Heart left ventricle (tissue), 13 donors: ENCODE measurements at regions not wholly inside any gene's neighbourhood (a gene's known extent, or its start where the extent isn't known, plus 50 kb on each side); places are given as distances from the start of the nearest gene placed in this dataset.

Experiments
- POLR2A ChIP-seq, 2 donors: fragments of 450-650 bp; IDR thresholded peaks; one replicate each; pipeline ENCODE4 v1.6.1; 2017; ENCODE audit warnings: antibody characterized with exemption in 2 of 2, mild to moderate bottlenecking in 2 of 2, moderate library complexity in 2 of 2
- TF ChIP-seq, protein P1 (sequence below), 12 donors: fragments of 200-600 bp; sonication (generic) in 4 of 12; IDR thresholded peaks; one replicate each; pipeline versions ENCODE4 v1.5.0 to v1.8.0; 2018 to 2022; ENCODE audit warnings: antibody characterized with exemption in 12 of 12, mild to moderate bottlenecking in 5 of 12
- donor health status: ischemic (EF 13 %, LVEDD 7.1; RV severe dilation, severe dysfunction).
- donor health status: DM: no; HTN: yes; CAD: no.
- donor health status: DM: no; HTN: no; CAD: no.
- donor health status: ischemic (EF 25% LVEDD 6.9; RV normal size, moderate dysfunction).
- donor health status: ischemic (EF 25% LVEDD 5.7; RV mildly dilated, moderate dysfunction).
- donor health status: ischemic (EF 35%, LVEDD 5.7; RV mildly dilated, moderate dysfunction).
- donor health status: nonischemic (EF 11% LVEDD 7.7; RV severe dilation, severe dysfunction).
- donor health status: DM: yes; HTN: yes; CAD: no.
- donor health status: PGD.
- donor health status: ischemic (EF 29% LVEDD 5.4; RV normal size, mild dysfunction).
- donor health status: nonischemic (EF 23%, LVEDD 6.1; RV moderate dilation, normal function).

DNA sequence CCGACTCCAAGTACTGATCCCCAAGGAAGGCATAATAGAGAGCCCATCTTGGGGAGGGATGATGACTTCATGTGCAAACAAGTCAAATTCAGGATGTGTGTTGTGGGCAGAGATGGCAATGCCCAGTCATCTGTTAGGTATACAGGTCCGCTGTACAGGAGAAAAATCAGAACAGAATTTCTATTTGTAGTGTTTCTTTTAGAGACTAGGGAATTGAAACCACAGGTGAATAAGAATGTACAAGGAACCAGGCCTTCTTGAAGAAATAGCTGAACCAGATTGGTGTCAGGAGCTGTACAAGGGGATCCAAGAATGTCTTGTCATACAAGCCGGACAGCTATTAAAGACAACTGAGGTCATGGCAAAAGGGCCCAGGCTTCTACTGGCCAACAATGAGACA is 147.9 kb downstream of the PFKFB3 start:
- TF ChIP-seq, protein P1, sequence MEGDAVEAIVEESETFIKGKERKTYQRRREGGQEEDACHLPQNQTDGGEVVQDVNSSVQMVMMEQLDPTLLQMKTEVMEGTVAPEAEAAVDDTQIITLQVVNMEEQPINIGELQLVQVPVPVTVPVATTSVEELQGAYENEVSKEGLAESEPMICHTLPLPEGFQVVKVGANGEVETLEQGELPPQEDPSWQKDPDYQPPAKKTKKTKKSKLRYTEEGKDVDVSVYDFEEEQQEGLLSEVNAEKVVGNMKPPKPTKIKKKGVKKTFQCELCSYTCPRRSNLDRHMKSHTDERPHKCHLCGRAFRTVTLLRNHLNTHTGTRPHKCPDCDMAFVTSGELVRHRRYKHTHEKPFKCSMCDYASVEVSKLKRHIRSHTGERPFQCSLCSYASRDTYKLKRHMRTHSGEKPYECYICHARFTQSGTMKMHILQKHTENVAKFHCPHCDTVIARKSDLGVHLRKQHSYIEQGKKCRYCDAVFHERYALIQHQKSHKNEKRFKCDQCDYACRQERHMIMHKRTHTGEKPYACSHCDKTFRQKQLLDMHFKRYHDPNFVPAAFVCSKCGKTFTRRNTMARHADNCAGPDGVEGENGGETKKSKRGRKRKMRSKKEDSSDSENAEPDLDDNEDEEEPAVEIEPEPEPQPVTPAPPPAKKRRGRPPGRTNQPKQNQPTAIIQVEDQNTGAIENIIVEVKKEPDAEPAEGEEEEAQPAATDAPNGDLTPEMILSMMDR (IDR thresholded peaks at IDR 0.05) = no peak
- no peak for TF ChIP-seq POLR2A (IDR thresholded peaks at IDR 0.05)
